GM23248 (cell line): ENCODE measurements at regions not wholly inside any gene's neighbourhood (a gene's known extent, or its start where the extent isn't known, plus 50 kb on each side); places are given as distances from the start of the nearest gene placed in this dataset.

Experiments
- EZH2 ChIP-seq: fragments of 200-600 bp; sonication (generic); IDR thresholded peaks from 2 replicates; pipeline ENCODE4 v1.6.1; 2018; ENCODE audit warnings: antibody characterized with exemption, mild to moderate bottlenecking; ENCODE audit not compliant: insufficient read depth, poor library complexity, severe bottlenecking
- EZH2phosphoT487 ChIP-seq: fragments of 200-600 bp; sonication (generic); IDR thresholded peaks from 2 replicates; pipeline ENCODE4 v1.6.1; 2018; ENCODE audit warnings: antibody characterized with exemption, moderate library complexity, mild to moderate bottlenecking, low read depth; ENCODE audit not compliant: insufficient read depth

DNA sequence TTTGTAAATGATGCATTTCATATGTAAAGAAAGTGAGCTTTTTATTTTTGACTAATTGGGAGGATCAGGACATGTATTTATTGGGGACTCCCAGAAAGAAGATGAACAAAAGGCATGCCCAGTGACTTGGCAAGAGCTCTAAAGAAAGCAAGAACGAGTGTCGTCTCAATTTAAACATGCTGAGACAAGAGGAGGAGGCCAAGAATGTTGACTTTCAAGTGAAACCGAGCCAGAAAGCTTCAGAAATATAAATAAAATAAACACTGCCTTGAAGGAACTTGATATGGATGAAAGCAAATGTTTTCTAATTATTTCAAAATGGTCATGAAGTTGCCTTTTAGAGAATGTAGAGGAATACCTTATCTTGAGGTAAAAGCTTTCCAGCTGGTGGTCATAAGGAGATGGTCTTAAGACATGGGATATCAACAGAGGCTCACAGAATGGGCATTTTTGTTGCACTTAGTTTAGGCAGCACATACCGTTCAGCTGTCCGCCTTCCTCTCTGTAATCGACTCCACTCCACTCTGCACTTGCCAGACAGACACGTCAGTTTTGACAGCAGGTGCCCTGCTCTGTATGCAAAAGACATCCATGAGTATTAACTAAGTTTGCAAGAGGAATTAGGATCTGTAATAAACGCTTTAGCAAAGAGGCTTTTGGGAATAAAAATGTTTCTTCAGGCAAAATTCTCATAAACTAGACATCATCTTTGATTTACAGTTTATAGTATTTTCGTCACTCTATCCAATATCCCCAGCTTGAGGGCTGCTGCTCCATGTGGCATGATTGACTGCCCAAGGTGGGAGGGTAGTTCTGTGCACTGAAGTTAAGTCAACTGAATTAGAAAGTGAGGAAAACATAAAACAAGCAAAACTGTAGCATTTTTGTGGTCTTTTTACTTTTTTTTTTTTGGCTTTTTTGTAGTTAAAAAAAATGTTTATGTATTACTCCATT is 613.1 kb downstream of the PKHD1 start:
- TF ChIP-seq EZH2, result no peak
- TF ChIP-seq EZH2phosphoT487, result no peak
